EL (cell line): ENCODE measurements at regions not wholly inside any gene's neighbourhood (a gene's known extent, or its start where the extent isn't known, plus 50 kb on each side); places are given as distances from the start of the nearest gene placed in this dataset.
A peak's percentile ranks its signal among the peaks of the same experiment; 100 is the strongest.

ENCODE experiments used
- DNase-seq: peaks from one replicate; pipeline ENCODE4 v3.0.0-alpha.2; 2016

DNA sequence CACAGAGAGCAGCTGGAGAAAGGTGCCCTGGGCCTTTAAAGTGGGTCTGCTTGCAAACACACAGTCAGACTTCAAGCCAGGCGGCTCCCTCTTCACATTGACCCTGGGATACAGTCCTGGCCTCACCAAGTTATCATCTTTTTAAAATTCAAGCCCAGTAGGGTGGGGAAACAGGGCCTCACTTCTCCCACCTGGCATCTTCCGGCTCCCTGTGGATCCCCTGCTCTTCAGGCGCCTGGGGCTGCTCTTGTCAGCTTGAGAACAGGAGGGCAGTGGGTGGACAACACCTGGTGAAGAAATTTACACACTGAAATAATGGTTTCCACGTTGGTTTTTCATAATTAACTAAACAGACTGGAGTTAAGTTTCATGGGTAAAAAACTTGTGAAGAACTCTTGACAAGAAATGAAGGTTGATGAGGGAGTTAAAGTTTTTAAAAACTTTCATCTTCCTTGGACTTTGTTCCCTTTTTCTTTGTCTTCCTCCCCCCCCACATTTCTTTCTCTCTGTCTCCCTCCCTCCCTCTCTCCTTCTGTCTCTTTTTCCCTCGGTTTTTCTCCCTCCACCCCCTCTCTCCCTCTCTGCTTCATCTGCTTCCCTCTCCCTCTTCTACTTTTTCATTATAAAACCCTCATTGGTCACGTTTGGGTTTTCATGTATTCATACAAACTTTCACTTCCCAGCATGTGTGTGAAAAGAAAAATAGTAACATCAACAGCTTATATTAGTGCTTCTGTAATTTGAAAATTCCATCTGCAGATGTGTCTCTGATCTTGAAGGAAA, 219.6 kb downstream of the DMRT2 start:
- DNase-seq, result no peak

DNA sequence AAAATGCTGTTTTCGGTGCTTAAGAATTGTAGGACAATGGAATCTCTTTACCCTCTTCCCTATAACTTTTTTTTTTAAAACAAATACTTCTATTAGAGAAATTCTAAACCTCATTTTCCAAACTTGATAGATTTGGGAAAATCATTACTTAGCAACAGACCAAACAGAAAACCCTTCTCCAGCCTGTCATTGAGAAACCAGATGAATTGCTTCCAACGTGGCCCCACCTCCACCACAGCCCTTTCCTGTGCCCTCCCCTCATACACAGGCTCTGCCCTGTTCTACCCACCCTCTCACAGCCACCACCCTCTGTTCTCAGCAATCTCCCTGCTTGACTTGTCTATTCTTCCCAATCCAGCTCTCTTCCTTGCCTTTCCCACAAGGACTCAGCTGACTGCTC, 221.2 kb downstream of the DMRT2 start:
- no peak for DNase-seq

DNA sequence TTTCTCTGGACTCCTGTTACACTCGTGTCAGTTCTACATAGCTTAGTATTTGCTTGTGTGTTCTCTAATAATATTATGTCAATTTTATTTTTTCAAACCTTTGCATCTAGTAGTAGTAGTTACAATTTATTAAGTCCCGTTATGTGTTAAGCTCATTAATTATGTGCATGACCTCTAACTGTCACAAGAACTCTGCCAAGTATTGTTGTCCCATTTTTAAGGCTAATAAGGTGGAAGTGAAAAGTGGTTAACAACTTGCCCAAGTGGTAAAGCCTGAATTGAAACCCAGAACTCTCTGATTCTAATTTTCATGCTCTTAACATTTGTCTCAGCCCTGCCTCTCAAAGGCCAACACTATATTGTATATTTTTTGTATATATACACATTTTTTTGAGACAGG, 221.6 kb downstream of the DMRT2 start:
- no peak for DNase-seq

DNA sequence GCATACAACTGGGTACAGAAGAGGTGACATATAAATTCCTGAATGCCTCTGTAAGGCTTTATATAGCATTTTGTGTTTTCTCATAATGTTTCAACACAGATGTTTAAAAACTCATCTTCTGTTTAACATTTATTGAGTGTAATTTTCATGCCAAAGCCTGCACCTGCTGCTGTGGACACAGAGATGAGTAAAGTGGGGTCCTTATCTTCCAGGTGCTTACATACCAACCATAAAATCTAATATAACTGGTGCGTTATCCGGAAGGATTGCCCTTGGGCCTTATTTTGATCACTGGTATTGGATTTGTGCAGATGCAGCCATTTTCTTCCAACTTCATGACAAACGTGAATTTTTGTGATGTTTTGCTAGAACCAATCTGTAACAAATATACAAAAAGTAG, 222.3 kb downstream of the DMRT2 start:
- no peak for DNase-seq

DNA sequence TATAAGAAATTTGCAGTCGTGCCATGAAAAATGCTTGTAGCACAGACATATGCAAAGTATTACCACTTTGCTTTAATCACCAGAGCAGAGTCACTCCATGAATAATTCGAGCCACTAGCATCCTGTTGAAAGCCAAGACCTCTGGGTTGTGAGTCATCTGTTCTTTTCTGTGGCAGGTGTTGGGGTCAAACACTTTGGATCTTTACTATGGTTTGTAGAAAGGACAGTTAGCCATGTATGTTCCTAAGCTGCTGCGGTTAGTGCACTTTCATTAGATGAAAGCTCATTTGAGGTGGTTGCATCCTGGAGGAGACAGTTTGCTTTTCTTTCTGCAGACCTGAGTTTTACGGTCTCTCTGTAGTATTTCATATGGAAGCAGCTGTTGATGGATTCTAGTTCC, 223.7 kb downstream of the DMRT2 start:
- DNase-seq, result peak; percentile 8

DNA sequence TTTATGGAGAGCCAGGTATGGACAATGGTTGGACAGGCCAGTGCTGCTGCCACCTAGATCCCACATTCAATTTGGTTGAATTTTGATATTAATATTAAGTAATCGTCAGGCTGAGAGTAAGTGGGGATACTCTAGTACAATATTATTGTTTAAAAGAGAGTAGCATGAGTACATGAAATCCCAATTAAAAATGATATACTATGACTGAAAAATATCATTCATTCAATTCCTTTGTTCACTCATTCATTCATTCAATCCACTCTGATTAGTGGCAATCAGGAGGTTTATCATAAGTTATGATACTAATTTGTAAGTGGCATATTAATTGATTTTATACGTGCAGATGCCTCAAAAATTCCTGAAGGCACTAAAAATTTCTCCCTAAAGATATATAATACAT, 224.2 kb downstream of the DMRT2 start:
- DNase-seq, result no peak

DNA sequence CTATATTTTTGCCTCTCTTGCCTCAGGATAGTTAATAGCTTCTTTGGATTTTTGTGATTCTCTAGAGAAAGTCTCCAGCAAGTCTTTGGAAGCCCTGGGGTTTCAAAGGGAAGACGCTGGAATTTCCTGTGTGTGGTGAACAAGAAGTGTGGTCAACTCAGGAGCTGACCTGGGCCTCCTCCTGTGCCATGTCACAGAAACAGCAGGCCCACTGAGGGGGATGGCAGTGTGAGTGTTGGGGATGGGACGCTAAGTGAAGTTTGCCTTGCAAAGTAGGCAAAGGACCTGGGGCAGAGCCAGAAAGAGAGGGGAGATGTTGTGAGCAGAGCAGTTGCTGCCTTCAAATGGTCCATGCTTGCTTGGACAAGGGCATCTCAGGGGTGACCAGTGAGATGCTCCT, 226.3 kb downstream of the DMRT2 start:
- DNase-seq, result no peak

DNA sequence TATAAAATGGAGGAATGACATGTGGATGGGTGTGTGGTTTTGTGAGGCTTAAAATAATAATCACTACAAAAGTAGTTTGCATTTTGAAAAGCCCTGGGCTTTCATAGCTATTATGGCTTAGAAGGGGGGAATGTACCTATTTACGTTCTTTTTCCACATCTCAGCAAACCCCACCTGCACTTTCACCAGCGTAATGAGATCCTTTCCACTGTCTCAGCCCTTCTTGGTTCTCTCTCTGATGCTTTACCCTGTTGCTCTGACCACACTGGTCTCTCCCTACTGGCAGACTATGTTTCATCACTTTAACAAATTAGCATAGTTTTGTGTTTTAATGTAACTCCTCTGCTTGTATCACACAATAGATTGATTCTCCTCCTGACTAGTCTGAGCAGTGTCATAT, 234.6 kb downstream of the DMRT2 start:
- no peak for DNase-seq

DNA sequence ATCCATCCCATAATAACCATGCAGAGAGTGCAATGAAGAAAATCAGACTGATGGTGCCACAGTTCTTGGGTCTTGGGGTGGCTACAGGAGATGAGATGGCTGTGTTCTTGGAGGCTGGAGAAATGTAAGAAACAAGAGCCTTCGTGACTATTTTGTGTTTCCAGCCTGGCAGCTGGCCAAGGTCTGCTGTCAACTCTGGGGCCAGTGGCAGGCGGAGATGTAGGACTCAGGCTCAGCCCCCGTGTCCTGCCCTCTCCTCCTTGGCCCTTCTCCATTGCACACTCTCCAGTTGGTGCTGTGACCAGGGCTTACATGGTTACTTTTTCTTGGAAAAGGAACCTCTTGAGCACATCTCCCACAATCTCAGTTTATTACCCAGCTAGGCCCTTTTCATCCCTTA, 235.4 kb downstream of the DMRT2 start:
- DNase-seq, result no peak

DNA sequence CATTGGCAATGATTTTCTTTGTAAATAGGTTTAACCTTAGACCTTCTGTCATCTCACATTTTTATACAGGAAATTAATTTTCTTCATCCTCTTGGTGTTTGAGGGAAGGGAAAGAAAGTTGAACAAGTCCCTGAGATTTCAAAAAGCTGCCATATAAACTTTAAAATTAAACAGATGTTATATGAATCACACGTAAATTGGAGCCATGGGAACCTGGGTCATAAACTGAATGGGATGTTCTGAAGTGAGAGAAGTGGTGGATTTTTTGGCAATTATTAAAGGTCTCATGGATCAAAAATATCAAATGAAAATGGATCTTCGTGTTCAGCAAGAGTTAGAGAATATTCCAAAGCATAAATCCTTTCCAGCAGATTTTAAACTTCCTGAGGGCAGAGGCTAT, 242.2 kb downstream of the DMRT2 start:
- DNase-seq, result no peak

DNA sequence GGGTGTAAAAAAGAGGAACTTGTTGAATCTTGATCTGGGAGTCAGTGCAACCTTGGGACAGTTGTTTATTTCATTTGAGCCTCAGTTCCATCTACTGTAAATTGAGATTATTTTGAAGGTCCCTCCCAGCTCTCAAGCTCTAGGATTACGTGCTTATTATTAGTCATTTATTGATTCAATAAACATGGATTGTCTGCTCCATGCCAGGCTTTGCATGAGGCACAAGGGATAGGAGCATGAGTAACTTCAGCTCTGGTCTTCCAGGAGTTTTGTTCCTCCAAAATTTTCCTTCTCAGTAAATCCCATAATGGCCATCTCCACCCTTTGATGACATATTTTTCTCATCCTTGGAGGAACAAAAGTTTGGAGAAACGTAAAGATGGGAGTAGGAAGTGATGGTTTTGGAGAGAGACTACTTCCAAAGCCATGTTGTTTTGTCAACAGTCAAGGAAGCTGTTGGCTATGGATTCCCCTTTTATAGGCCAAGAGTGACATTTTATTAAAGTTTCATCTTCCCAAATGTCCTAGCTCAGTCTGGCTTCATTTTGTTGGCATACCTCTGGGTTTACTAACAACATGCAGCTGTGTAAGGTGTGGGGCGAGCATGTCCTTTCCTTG, 244.6 kb downstream of the DMRT2 start:
- no peak for DNase-seq

DNA sequence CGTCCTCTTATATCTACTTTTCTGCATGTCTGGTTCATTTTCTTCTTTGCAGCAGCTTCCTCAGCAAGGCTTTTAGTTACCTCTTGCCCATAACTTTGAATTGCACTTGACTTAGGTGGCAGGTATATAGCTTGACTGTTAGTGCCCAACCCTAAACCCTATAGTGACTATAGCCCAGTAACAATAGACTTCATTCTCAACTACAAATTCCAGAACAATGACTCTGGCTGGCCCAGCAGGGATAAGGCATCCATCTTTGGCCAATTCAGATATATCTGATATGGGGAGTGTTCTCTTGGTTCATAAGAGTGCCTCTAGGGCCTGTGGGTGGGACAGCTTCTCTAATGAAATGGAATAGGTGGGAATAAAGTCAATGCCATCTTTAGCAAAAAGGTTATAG, 246.2 kb downstream of the DMRT2 start:
- DNase-seq, result no peak

DNA sequence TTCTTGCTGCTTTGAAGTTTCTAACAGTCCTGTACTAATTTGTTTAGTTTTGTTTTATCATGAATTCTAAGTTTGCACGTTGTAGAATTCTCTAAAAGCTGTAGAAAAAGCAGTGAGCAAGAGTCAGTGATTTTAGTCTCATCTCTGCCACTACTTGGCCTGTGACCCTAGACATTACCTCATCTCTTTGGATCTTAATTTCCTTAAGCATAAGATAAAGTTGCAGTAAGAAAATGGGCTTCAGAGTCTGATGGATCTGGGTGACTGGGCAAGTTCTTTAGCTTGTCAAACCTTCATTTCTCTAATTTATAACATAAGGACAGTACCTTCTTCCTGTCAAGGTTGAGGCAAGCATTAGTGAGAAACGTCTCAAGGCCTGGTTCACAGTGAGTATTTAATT, 247.9 kb downstream of the DMRT2 start:
- no peak for DNase-seq

DNA sequence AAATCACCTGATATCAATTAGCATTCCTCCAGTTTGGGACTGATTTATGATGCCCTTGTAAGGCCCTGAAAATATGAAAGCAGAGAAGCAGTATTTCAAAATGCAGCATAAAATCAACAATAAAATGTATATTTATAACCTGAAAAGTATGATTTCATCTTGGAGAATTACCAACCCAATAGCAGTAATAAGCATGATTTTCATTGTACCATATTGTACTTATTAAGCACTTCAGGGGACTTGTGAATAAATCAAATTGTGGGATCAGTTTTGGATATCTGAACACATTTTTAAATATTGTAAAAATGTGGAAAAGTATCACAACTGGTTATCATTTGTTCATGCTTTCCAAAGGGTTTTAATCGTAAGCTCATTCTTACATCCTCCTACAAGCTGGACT, 250.8 kb downstream of the DMRT2 start:
- no peak for DNase-seq

DNA sequence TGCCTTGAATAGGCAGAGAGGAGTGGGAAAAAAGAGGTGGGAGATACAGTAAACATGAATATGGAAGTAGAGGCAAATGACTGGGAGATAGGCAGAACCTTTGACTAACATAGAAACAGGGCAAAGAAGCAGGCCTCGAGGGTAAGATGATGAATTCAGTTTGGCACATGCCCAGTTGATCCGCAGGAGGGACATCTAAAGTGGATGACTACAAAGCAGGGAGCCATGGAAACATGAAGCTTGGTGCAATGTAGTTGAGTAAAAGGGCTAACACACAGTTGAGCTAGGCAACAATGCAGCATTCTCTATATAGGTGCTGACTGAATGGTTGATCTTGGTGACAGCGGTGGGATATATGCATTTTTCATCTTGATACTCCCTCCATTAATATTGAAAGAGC, 253.8 kb downstream of the DMRT2 start:
- DNase-seq, result peak; percentile 4

DNA sequence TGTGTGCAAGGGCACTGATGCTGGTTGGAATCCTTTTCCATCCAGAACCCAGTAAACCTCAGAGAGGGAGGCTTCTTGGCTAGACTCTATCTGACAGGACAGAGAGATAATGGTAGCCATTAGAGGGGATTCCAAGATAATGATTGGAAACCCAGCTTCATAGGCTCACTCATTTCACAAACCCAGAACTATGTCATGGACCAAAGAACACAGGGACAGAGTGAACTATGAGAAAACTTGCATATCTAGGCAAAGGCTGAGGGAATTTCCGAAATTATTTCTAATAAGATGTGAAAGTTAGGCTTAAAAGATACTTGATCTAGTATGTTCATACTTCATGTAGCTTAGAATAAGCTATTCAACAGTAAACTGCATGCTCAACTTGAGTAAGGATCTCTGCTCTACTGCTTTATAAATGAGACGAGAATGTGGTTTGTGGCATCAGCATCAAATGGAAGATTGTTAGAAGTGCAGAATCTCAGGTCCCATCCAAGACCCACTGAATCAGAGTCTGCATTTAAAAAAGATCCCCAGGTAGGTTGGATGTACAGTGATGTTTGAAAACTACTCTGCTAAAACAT, 261.4 kb downstream of the DMRT2 start:
- DNase-seq, result no peak

DNA sequence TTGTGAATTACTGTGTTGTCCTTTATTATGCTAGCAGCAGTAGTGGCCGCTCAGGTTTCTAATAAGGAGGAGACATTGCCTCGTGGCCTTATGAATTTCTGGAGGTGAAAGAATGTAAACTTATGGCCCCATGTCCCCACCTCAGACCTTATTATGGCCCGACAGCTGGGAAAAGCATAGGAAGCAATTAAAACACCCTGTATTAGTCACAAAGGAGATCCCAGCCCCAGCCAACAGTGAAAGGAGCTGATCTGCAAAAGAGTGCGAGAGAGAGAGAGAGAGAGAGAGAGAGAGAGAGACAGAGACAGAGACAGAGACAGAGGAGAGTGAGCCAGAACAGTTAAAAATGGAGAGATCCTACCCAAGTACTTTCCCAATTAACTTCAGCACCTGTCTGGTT, 269.3 kb downstream of the DMRT2 start:
- no peak for DNase-seq

DNA sequence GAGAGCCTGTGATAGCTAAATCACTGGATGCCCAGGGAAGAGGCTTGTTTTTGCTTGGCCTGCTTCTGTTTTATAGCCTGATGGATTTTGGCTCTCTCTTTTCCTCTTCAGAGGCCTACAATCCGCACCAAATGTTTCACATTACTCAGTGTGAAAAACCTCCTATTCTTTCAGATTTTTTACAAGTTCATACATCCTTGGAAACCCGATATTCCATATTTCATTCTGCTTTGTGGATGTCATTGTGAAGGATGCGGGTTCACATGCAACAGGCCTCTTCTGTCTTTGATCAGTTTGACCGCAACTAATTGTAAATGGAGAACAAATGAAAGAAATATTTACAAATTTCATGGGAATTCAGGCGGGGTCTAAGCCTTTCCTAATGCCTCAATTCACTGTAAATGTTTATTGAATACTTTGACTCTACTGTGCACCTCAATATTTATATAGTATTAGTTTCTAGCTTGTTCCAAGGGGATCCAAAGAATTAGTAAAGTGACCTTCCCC, 269.9 kb downstream of the DMRT2 start:
- DNase-seq, result no peak

DNA sequence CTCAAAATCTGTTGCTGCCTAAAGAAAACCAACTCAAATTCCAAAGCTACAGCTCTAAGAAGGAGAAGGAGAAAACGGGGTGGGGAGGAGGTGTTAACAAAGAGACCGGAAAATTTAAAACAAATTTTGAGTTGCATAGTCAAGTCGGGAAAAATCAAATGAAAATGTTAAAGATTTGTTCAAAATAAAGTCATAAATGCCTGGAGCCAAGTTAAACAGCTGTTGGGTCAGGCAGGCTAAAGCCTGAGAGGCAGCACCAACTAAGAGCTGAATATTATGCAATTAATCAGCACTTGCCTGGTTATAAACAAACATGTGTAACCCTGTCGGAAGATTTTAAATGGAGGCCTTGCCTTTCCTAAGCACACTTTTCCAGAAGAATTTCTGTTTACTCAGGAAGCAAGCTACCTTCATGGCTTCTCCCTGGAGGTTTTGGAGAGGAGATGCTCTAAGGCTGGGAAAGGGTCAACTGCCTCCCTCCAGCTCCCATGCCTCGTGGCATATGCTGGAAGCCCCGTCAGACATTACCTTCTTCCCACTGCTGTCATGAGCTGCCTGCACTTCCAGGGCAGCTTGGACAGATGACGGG, 270.5 kb downstream of the DMRT2 start:
- DNase-seq, result no peak

DNA sequence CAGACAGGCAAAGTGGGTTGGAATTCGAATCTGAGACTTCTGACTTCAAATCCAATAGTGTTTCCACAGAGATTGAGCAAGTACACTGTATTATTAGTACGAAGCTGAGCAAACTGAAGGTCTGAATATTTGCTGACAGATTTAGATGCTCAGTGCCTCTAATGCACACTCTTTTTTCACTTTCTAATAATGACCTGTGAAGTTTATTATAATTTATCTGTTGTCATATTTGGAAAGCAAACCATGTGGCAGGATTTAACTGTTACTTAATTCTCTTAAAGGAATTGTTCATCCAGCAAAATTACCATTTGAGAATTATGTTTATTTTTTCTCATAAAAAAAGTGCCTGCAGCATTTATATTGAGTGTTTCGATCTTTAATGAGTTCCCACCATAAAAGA, 277.3 kb downstream of the DMRT2 start:
- no peak for DNase-seq

DNA sequence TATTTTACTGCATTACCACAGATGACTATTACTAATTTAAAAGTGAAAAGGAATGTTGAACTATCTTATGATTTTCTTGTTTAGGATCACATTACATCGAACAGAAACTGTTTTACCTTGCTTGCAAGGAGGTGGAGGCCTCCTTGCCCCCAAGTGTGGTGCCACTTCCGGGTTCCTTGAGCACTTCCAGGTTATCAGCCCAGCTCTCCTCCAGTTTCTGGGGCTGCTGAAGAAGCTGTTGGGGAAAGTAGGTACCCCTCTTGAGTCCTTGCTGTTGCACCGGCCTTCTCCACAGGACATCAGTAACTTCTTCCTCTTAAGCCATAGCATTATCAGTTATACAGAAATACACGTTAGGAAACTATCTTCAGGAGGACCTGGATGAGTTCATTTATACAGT, 278.2 kb downstream of the DMRT2 start:
- no peak for DNase-seq

DNA sequence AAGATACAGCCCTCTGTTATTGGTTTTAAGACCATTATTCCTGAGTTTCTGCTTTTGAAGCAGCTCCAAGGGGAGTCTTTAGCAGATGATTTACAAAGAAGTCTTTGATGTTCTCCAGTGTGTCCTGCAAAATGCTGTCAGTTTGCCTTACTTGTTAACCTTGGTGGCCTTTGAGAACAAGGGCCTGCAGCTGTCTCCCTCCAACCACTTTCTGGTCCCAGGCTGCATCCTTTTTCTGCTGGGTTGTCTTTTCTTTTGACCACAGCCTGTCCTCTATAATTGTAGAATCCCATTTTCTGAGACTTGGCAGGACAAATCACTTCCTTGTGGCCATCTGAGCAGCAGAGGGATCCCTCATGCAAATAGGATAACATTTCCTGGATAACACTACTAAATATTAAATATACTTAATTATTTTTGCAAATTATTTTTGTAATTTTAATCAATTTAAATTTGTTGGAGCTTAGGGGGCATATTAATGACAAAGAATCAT, 281.4 kb downstream of the DMRT2 start:
- no peak for DNase-seq

DNA sequence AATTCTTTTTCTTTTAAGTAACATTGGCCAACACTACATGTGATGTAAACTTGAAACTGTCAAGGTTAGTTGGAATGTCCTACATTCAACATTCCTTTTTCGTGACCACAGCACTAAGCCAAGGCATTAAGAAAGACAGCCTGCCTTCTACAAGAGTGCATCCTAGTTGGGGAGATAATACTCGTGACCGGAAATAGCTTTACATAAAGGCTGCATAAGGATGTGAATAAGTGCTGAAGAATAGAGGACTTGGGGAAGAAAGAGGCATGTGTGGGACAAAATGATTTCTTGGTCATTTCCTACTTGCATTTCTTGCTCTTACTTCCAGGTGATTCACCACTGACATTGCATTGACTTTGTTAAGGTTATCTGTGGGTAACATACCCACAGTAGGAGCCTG, 282.0 kb downstream of the DMRT2 start:
- DNase-seq, result peak; percentile 3

DNA sequence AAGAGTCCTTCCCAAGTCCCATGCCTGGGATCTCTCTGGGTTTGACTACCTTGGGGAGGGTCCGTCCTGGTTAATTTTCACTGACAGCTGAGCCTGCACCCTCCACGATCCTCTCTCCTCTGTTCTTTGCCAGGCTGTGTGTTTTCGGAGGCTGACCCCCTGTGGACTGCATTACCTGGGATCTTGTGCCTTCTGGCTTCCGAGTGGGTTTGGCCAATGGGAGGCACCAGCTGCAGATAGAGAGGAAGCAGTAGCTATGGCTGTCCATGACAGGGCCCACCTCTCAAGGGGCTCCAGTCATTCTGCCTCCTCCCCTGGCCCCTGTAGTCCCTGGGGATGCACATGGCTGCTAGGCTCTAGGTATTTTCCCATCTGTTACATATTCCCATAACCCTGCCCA, 285.0 kb downstream of the DMRT2 start:
- DNase-seq, result no peak
